ENCODE measurements at regions not wholly inside any gene's neighbourhood (a gene's known extent, or its start where the extent isn't known, plus 50 kb on each side); places are given as distances from the start of the nearest gene placed in this dataset.

DNA sequence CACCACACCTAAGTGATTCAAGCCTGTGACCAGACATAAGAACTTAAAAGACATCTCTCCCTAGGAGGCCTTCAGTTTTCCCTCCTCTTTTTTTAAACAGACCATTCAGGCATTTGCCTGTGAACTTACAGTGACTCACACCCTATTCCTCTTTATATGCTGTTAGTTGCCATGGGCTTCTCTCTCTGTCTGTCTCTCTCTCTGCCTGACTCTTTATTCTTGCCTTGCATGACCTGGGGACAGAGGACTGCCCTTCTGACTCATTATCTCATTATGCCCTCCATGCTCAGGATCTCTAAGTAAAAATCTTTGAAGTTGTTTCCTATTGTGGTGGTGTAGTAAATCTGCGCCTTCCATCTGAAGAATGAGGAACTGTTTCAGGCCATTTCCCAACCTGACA is 442.2 kb upstream of the MAN1A1 start:
- no peaks in the 10 kb centered on the region for H3K27me3 ChIP-seq (ENCODE audit: insufficient read depth, low read depth)
- no peaks in the 10 kb centered on the region for H3K79me2 ChIP-seq (ENCODE audit: insufficient read depth, low read depth)
- no peaks in the 10 kb centered on the region for H4K20me1 ChIP-seq (ENCODE audit: insufficient read depth)
- no peaks in the 10 kb centered on the region for H3K36me3 ChIP-seq (ENCODE audit: insufficient read depth)
- H3K4me1 ChIP-seq (ENCODE audit: low read depth, poor library complexity, severe bottlenecking), result no peaks in the 10 kb centered on the region
- no peak overlapping the region for H2AFZ ChIP-seq (ENCODE audit: low read depth)
- no peak overlapping the region for H3K9ac ChIP-seq
- TF ChIP-seq, protein P1, sequence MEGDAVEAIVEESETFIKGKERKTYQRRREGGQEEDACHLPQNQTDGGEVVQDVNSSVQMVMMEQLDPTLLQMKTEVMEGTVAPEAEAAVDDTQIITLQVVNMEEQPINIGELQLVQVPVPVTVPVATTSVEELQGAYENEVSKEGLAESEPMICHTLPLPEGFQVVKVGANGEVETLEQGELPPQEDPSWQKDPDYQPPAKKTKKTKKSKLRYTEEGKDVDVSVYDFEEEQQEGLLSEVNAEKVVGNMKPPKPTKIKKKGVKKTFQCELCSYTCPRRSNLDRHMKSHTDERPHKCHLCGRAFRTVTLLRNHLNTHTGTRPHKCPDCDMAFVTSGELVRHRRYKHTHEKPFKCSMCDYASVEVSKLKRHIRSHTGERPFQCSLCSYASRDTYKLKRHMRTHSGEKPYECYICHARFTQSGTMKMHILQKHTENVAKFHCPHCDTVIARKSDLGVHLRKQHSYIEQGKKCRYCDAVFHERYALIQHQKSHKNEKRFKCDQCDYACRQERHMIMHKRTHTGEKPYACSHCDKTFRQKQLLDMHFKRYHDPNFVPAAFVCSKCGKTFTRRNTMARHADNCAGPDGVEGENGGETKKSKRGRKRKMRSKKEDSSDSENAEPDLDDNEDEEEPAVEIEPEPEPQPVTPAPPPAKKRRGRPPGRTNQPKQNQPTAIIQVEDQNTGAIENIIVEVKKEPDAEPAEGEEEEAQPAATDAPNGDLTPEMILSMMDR (conservative IDR thresholded peaks at IDR 0.05; ENCODE audit: low read depth, low read length), result no peak
- no peak overlapping the region for H3K4me3 ChIP-seq (IDR thresholded peaks at IDR 0.05; ENCODE audit: insufficient read depth, low read depth, low read length)
- no peak overlapping the region for H3K4me2 ChIP-seq
- no peak overlapping the region for H3K27ac ChIP-seq

DNA sequence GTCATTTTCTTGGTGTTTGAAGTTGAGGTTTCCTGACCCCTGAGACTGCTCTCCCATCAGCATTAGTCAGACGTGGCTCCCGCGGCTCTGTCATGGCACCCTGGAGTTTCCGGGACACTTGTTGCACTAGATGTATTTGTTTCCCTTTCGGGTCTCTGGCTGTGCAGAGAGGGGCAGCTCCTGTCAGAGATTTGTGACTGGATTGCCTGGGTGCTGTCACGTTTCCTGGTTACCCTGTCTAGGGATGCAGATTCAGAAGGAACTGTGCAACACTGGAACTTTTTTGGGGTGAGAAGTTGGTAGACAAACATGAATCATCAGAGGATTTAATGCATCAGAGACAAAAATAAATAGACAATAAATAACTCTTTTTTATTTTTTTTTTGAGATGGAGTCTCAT is 431.8 kb upstream of the MAN1A1 start:
- no peaks in the 10 kb centered on the region for H3K27me3 ChIP-seq (ENCODE audit: insufficient read depth, low read depth)
- TF ChIP-seq, protein P1 (conservative IDR thresholded peaks at IDR 0.05; ENCODE audit: low read depth, low read length), result no peak
- no peak overlapping the region for H3K27ac ChIP-seq
- H3K79me2 ChIP-seq (ENCODE audit: insufficient read depth, low read depth), result no peaks in the 10 kb centered on the region
- H3K4me3 ChIP-seq (IDR thresholded peaks at IDR 0.05; ENCODE audit: insufficient read depth, low read depth, low read length), result no peak overlapping the region
- no peaks in the 10 kb centered on the region for H3K4me1 ChIP-seq (ENCODE audit: low read depth, poor library complexity, severe bottlenecking)
- H3K36me3 ChIP-seq (ENCODE audit: insufficient read depth), result no peaks in the 10 kb centered on the region
- no peaks in the 10 kb centered on the region for H4K20me1 ChIP-seq (ENCODE audit: insufficient read depth)
- no peak overlapping the region for H3K9ac ChIP-seq
- no peak overlapping the region for H3K4me2 ChIP-seq
- no peak overlapping the region for H2AFZ ChIP-seq (ENCODE audit: low read depth)

DNA sequence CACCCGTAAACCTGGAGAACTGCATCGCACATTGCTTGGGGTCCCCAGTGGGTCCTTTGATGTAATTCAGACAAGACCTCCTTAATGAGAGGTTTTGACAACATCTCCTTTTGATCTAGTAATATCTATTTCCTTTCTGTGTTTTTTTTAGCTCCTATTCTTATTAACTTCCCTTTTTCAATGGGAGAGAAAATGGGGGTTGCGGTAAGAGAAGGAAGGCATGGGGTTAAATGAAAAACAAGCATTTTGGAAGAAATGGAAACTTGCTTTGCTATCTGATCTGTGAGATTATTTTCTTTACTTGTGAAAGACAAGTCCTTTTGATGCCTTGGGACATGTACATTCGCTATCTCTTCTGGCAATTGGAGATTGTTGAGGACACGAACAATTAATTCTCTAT is 418.6 kb upstream of the MAN1A1 start:
- Histone ChIP-seq H3K4me2 (no peak overlapping the region), H2AFZ (ENCODE audit: low read depth) (no peak overlapping the region), H3K4me1 (ENCODE audit: low read depth, poor library complexity, severe bottlenecking) (no peaks in the 10 kb centered on the region), H3K79me2 (ENCODE audit: insufficient read depth, low read depth) (no peaks in the 10 kb centered on the region), H3K36me3 (ENCODE audit: insufficient read depth) (no peaks in the 10 kb centered on the region), H3K27ac (no peak overlapping the region), H3K4me3 (IDR thresholded peaks at IDR 0.05; ENCODE audit: insufficient read depth, low read depth, low read length) (no peak overlapping the region), H3K27me3 (ENCODE audit: insufficient read depth, low read depth) (no peaks in the 10 kb centered on the region), H4K20me1 (ENCODE audit: insufficient read depth) (no peaks in the 10 kb centered on the region), H3K9ac (no peak overlapping the region)
- TF ChIP-seq, protein P1 (conservative IDR thresholded peaks at IDR 0.05; ENCODE audit: low read depth, low read length), result no peak

DNA sequence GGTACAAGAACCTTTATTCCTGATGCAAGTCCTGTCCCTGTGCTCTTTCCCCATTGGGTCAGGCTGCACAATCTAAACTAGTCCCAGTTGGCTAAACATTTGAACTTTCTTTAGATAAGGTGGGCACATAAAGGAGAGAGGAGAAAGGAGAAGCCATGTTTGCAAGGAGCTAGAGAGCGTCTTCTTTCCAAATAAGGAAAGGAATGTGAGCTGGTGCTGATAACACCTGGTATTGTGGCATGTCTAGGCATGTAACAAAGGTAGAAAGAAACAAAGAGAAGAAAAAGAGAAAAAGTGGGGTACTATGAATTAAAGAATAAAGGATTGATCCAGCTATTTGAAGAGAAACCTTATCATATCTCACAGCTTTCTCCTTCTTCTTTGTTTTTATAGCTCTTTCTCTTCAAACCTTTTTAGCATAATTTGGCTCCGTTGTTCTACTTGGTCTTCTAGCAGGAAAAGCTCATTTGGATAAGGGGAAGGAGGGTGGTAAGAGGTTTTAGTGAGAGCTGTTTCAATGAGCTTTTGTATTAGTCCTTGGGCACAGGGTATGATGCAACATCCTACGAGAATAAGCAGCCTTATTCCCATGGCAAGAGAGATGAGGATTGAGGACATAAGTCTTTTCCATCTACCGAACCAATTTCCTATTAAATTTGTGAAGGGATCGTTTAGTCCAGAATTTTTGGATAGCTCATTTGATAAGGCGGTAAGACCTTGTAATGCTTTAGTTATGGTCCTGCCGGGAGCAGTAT is 415.5 kb upstream of the MAN1A1 start:
- Histone ChIP-seq H4K20me1 (ENCODE audit: insufficient read depth) (no peaks in the 10 kb centered on the region), H3K36me3 (ENCODE audit: insufficient read depth) (no peaks in the 10 kb centered on the region), H3K27ac (no peak overlapping the region), H3K9ac (no peak overlapping the region), H3K4me1 (ENCODE audit: low read depth, poor library complexity, severe bottlenecking) (no peaks in the 10 kb centered on the region), H3K27me3 (ENCODE audit: insufficient read depth, low read depth) (no peaks in the 10 kb centered on the region), H2AFZ (ENCODE audit: low read depth) (no peak overlapping the region), H3K79me2 (ENCODE audit: insufficient read depth, low read depth) (no peaks in the 10 kb centered on the region), H3K4me3 (IDR thresholded peaks at IDR 0.05; ENCODE audit: insufficient read depth, low read depth, low read length) (no peak overlapping the region), H3K4me2 (no peak overlapping the region)
- TF ChIP-seq, protein P1 (conservative IDR thresholded peaks at IDR 0.05; ENCODE audit: low read depth, low read length), result no peak

Data from KMS-11 (cell line).